ENCODE measurements at regions not wholly inside any gene's neighbourhood (a gene's known extent, or its start where the extent isn't known, plus 50 kb on each side); places are given as distances from the start of the nearest gene placed in this dataset.
"Not testable (repeated sequence)": the region's sequence is repeated elsewhere in the genome, so short reads cannot be mapped to it uniquely, and the experiment has no call there.

- TF ChIP-seq MAX (IDR thresholded peaks at IDR 0.05) (no peak), FOXA1 (IDR thresholded peaks at IDR 0.05) (no peak), TAF1 (conservative IDR thresholded peaks at IDR 0.05) (no peak), GABPA (IDR thresholded peaks at IDR 0.05 in 1 of 2, conservative IDR thresholded peaks at IDR 0.05 in 1 of 2) (no peak), RAD21 (IDR thresholded peaks at IDR 0.05) (no peak), JUND (IDR thresholded peaks at IDR 0.05) (no peak), NR2F2 (IDR thresholded peaks at IDR 0.05) (no peak)
Observed at GRCh38 chr5:60435808-60436207, 264.2 kb downstream of the DEPDC1B start (continued).

GRCh38 chr5:60426189-60426588 lies 273.8 kb downstream of the DEPDC1B start:
- WGBS, result 95% methylated on average over 3 of the region's 3 CpGs
- not testable (repeated sequence) for H3K27me3 ChIP-seq (ENCODE audit: control insufficient read depth in 4 of 4, insufficient read depth in 4 of 4, low read length in 3 of 4); H3K9ac ChIP-seq (ENCODE audit: low read depth in 1 of 2, low read length in 2 of 2); H3K9me3 ChIP-seq (ENCODE audit: control insufficient read depth in 4 of 4, low read length in 3 of 4); H3K36me3 ChIP-seq (ENCODE audit: control insufficient read depth in 4 of 4, insufficient read depth in 3 of 4, low read depth in 1 of 4, low read length in 3 of 4); H3K27ac ChIP-seq (ENCODE audit: low read depth in 1 of 2, low read length in 2 of 2); DNase-seq (ENCODE audit: low spot score); H3K4me1 ChIP-seq (ENCODE audit: control insufficient read depth in 4 of 4, insufficient read depth in 4 of 4, low read length in 3 of 4); H3K4me3 ChIP-seq (ENCODE audit: low read depth in 1 of 3, low read length in 3 of 3)

GRCh38 chr5:60420773-60421172 lies 279.2 kb downstream of the DEPDC1B start:
- not testable (repeated sequence) for H3K4me3 ChIP-seq (ENCODE audit: low read depth in 1 of 3, low read length in 3 of 3); DNase-seq (ENCODE audit: low spot score); H3K4me1 ChIP-seq (ENCODE audit: control insufficient read depth in 4 of 4, insufficient read depth in 4 of 4, low read length in 3 of 4); H3K9ac ChIP-seq (ENCODE audit: low read depth in 1 of 2, low read length in 2 of 2); H3K27ac ChIP-seq (ENCODE audit: low read depth in 1 of 2, low read length in 2 of 2); H3K36me3 ChIP-seq (ENCODE audit: control insufficient read depth in 4 of 4, insufficient read depth in 3 of 4, low read depth in 1 of 4, low read length in 3 of 4); H3K27me3 ChIP-seq (ENCODE audit: control insufficient read depth in 4 of 4, insufficient read depth in 4 of 4, low read length in 3 of 4); H3K9me3 ChIP-seq (ENCODE audit: control insufficient read depth in 4 of 4, low read length in 3 of 4)
- 89% methylated on average over 3 of the region's 3 CpGs for WGBS

GRCh38 chr5:60417500-60418181 lies 282.3 kb downstream of the DEPDC1B start:
- Histone ChIP-seq H3K27me3 (ENCODE audit: control insufficient read depth in 4 of 4, insufficient read depth in 4 of 4, low read length in 3 of 4) (no peaks in the 10 kb centered on the region), H3K9me3 (ENCODE audit: control insufficient read depth in 4 of 4, low read length in 3 of 4) (peaks cover 0 to 4% (median 0%) of the 10 kb centered on the region in 4 donors), H3K4me3 (ENCODE audit: low read depth in 1 of 3, low read length in 3 of 3) (no peak overlapping the region), H3K4me1 (ENCODE audit: control insufficient read depth in 4 of 4, insufficient read depth in 4 of 4, low read length in 3 of 4) (no peaks in the 10 kb centered on the region), H3K9ac (ENCODE audit: low read depth in 1 of 2, low read length in 2 of 2) (no peak overlapping the region), H3K27ac (ENCODE audit: low read depth in 1 of 2, low read length in 2 of 2) (no peak overlapping the region), H3K36me3 (ENCODE audit: control insufficient read depth in 4 of 4, insufficient read depth in 3 of 4, low read depth in 1 of 4, low read length in 3 of 4) (no peaks in the 10 kb centered on the region)
- DNase-seq (ENCODE audit: low spot score), result no peak
- 55% methylated on average over 3 of the region's 3 CpGs for WGBS
- TF ChIP-seq CTCF (IDR thresholded peaks at IDR 0.05; ENCODE audit: low read depth, low read length, missing input control), result no peak
- TF ChIP-seq GABPA (IDR thresholded peaks at IDR 0.05 in 1 of 2, conservative IDR thresholded peaks at IDR 0.05 in 1 of 2), result no peak
- no peak for TF ChIP-seq MAX (IDR thresholded peaks at IDR 0.05)
- TF ChIP-seq FOXA2 (IDR thresholded peaks at IDR 0.05), result no peak
- TF ChIP-seq SP1 (IDR thresholded peaks at IDR 0.05), result no peak
- TF ChIP-seq RAD21 (IDR thresholded peaks at IDR 0.05), result no peak
- no peak for TF ChIP-seq HNF4G (IDR thresholded peaks at IDR 0.05)
- no peak for TF ChIP-seq RXRA (IDR thresholded peaks at IDR 0.05)
- TF ChIP-seq REST (IDR thresholded peaks at IDR 0.05), result no peak
- no peak for TF ChIP-seq ATF3 (IDR thresholded peaks at IDR 0.05)
- TF ChIP-seq ZBTB33 (IDR thresholded peaks at IDR 0.05), result no peak
- no peak for TF ChIP-seq TAF1 (conservative IDR thresholded peaks at IDR 0.05)
- no peak for TF ChIP-seq FOXA1 (IDR thresholded peaks at IDR 0.05)
- no peak for TF ChIP-seq EGR1 (IDR thresholded peaks at IDR 0.05; ENCODE audit: low read depth in 2 of 2)
- no peak for TF ChIP-seq JUND (IDR thresholded peaks at IDR 0.05)

Measured in liver (tissue), 8 donors.